HG03135 (cell line): ENCODE measurements at regions not wholly inside any gene's neighbourhood (a gene's known extent, or its start where the extent isn't known, plus 50 kb on each side); places are given as distances from the start of the nearest gene placed in this dataset.
A peak's percentile ranks its signal among the peaks of the same experiment; 100 is the strongest.
"Not testable (repeated sequence)": the region's sequence is repeated elsewhere in the genome, so short reads cannot be mapped to it uniquely, and the experiment has no call there.

Source experiments
- ATAC-seq: cut with Tn5 transposase; IDR thresholded peaks from one replicate; pipeline ENCODE4 v1.9.1; 2021; ENCODE audit warnings: mild to moderate bottlenecking, moderate library complexity; ENCODE audit not compliant: unreplicated experiment

DNA sequence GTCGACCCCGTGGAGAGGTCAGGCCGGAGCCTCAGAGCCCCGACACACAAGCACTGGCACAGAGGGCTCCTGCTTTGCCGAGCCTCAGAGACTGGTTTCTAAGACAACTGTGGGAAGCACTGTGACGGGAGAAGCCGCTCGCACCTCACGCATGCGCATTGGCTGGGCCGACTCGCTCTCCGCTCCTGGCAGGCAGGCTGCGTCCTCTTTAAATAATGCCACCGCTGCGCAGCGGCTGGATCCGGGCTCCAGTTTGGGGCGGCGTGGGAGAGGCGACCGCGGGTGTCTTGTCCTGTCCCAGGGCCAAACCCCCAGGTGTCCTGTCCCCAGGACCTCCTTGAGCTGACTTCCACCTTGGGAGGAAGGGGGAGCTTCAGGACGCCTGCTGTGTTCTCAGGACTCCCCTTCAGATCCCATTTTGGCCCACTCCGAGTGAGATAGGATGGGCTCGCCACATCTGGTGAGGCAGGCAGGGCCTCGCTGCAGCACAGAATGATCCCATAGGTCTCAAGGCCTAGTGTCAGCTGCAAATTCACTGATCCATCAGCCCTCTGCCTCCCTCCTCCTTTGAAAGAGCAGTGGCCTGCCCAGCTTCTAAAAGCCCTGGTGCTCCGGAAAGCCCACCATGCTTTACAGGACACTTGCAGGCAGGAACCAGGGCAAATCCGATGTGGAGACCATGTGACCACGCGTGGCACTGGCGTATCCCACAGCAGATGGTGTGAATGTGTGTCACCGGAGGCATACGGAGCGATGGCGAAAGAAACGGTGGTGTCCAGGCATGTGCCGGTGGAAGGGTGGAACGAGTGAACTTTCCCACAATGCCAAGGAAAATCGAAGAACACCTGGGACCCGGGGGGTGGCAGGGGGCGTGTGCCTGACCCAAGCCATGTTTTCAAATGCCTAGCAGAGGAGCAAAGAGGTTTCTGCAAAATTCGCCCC is 169.3 kb upstream of the ZNF337 start:
- ATAC-seq: no peak

DNA sequence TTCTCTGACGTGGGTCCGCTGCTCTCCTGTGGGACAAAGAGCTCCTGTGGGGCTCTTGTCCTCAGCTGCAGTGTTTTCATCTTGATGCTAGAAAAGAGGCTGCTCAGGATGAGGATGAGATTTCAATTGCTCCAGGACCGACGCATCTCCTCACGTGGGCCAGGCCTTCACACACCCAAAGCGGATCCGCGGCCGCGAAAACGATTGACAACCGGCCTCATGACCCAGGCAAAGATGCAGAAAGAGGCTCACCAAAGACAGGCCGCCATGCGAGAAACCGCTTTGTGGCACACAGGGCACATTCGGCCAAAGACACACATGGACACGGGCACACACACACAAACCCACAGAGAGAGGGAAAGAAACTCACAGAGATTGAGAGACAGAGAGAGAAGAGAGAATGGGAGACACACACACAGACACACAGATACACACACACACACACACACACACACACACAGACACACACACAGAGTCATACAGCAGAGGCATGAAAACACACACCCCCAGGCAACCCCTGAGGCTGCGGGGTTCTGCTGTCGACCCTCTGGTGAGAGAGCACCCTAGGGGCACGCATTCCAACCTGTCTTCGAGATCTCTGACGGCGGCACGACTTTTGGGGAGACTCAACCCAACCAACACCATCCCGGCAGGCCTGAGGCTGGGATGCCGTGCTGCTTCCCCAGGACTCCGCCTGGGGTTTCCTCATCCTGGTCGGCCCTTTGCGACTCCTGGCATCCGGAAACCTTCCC is 168.5 kb upstream of the ZNF337 start:
- not testable (repeated sequence) for ATAC-seq

GRCh38 chr20:25864326-25864962 is 167.8 kb upstream of the ZNF337 start:
- ATAC-seq: no peak

DNA sequence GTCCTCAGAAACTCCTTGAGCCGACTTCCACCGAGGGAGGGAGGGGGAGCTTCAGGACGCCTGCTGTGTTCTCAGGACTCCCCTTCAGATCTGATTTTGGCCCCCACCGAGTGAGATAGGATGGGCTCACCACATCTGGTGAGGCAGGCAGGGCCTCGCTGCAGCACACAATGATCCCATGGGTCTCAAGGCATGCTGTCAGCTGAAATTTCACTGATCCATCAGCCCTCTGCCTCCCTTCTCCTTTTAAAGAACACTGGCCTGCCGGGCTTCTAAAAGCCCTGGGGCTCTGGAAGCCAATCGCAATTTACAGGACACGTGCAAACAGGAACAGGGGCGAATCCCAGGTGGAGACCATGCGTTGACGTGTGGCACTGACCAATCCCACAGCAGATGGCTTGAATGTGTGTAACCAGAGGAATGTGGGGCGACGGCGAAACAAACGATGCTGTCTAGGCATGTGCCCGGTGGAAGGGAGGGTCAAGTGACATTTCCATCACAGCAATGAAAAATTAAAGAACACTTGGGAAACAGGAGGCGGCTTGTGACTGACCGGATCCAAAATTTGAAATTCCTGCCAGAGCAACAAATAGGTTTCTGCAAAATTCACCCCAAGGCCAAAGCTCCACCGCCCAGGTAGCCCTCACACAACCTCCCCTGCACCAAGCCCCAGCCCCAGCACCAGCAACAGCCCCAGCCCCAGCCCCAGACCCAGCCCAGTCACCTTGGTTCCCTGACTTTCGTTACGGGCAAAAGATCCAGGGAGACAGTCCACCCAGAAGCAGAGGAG is 167.1 kb upstream of the ZNF337 start:
- no peak for ATAC-seq

GRCh38 chr20:25862967-25863530 is 166.4 kb upstream of the ZNF337 start:
- ATAC-seq: not testable (repeated sequence)

DNA sequence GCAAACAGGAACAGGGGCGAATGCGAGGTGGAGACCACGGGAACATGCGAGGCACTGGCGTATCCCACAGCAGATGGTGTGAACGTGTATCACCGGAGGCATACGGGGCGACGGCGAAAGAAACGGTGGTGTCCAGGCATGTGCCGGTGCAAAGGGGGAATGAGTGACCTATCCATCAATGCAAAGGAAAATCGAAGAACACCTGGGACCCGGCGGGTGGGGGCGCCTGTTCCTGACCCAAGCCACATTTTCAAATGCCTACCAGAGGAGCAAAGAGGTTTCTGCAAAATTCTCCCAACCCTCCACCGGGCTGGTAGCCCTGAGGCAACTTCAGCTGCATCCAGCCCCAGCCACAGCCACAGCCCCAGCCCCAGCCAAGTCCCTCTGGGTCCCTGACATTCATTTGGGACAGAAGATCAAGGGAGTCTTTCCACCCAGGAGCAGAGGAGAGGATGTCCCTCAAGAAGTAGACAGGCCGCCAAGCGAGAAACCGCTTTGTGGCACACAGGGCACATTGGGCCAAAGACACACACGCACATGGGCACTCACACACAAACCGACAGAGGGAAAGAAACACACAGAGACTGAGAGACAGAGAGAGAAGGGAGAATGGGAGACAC is 164.0 kb upstream of the ZNF337 start:
- no peak for ATAC-seq

- peak; percentile 50 for ATAC-seq
These were observed 163.2 kb upstream of the ZNF337 start for GRCh38 chr20:25859649-25860530.

- ATAC-seq: no peak
These were observed 162.1 kb upstream of the ZNF337 start for GRCh38 chr20:25858495-25859425.

- not testable (repeated sequence) for ATAC-seq
These were observed 160.6 kb upstream of the ZNF337 start for GRCh38 chr20:25857091-25857788.

DNA sequence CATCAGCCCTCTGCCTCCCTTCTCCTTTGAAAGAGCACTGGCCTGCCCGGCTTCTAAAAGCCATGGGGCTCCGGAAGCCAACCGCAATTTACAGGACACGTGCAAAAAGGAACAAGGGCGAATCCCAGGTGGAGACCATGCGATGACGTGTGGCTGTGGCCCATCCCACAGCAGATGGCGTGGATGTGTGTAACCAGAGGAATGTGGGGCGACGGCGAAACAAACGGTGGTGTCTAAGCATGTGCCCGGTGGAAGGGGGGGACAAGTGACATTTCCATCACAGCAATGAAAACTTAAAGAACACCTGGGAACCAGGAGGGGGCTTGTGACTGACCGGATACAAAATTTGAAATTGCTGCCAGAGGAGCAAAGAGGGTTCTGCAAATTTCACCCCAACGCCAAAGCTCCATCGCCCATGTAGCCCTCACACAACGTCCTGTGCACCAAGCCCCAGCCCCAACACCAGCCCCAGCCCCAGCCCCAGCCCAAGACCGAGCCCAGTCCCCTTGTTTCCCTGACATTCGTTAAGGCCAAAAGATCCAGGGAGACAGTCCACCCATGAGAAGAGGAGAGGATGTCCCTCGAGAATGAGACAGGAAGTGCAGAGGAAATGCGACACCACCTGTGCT is 159.7 kb upstream of the ZNF337 start:
- ATAC-seq: no peak

- not testable (repeated sequence) for ATAC-seq
These were observed 159.0 kb upstream of the ZNF337 start for GRCh38 chr20:25855451-25856156.

GRCh38 chr20:25854666-25855065 is 158.0 kb upstream of the ZNF337 start:
- not testable (repeated sequence) for ATAC-seq

DNA sequence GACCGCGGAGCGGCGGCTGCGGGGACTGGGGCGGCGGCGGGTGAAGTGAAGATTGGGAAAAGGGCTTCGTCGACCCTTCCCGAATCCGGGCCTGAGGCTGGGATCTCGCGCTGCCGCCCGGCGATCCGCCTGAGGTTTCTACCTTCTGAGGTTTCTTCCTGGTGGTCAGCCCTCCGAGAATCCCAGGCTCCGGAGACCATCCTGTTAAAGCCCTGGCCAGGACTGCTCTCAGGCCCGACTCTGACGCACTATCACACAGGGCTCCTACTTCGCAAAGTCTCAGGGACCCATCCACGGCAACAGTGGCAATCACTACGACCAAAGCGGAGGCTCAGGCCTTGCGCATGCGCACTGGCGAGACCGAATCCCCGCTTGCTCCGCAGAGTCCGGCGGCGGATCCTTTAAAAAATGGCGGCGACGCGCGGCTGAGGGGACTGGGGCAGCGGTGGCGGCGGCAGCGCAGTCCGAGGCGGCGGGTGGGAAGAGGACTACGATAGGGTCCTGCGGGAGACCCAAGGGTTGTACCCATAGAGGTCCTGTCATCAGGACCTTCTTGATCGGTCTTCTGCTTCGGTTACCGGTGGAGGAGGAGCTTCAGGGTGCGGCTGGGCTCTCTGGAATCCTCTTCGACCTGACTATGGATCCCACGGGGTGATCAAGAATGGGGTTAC is 157.2 kb upstream of the ZNF337 start:
- peak; percentile 63 for ATAC-seq

- peak; percentile 3 for ATAC-seq
These were observed 156.5 kb upstream of the ZNF337 start for GRCh38 chr20:25852968-25853717.

GRCh38 chr20:25850133-25850532 is 153.5 kb upstream of the ZNF337 start:
- not testable (repeated sequence) for ATAC-seq
